IPS-20b (cell line): ENCODE measurements at regions not wholly inside any gene's neighbourhood (a gene's known extent, or its start where the extent isn't known, plus 50 kb on each side); places are given as distances from the start of the nearest gene placed in this dataset.

Source experiments
- H3K27ac ChIP-seq: one replicate; pipeline ENCODE4 v1.5.1; 2013; ENCODE audit warnings: low read length
- H3K27me3 ChIP-seq: 2 replicates; pipeline ENCODE4 v1.6.1; 2013; ENCODE audit warnings: mild to moderate bottlenecking, low read length, inconsistent platforms; ENCODE audit not compliant: insufficient read depth
- H3K36me3 ChIP-seq: 2 replicates; pipeline ENCODE4 v1.6.1; 2013; ENCODE audit warnings: low read depth, mild to moderate bottlenecking, inconsistent platforms, low read length, moderate library complexity; ENCODE audit not compliant: insufficient read depth
- H3K4me1 ChIP-seq: 2 replicates; pipeline ENCODE4 v1.6.1; 2013; ENCODE audit warnings: mild to moderate bottlenecking, control low read depth, inconsistent platforms, low read length, moderate library complexity; ENCODE audit not compliant: insufficient read depth
- H3K4me3 ChIP-seq: 2 replicates; pipeline ENCODE4 v1.5.1; 2013; ENCODE audit warnings: mild to moderate bottlenecking, low read length, inconsistent platforms
- H3K9ac ChIP-seq: 2 replicates; pipeline ENCODE4 v1.6.1; 2013; ENCODE audit warnings: low read depth, mild to moderate bottlenecking, inconsistent platforms, low read length, moderate library complexity
- H3K9me3 ChIP-seq: 2 replicates; pipeline ENCODE4 v1.6.1; 2013; ENCODE audit warnings: mild to moderate bottlenecking, low read depth, low read length, inconsistent platforms; ENCODE audit not compliant: insufficient read depth

DNA sequence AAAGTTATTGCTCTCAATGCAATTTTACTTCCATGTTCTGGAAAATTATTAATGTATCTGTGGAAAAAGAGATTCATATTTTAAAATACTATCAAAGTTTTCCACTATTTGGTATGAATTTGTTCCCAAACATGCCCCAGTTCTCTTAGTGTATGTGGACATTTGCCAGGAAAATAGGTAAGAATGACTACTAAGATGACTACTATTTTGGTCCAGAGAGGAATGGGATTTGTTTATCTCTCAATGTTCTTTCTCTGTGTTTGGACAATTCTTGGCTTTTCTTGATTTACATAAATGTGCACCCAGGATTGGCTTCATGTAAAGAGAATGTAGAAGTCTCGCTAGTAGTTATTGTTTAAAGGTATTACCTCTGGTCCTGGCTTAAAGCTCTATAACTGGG lies 60.3 kb upstream of the POT1 start:
- Histone ChIP-seq H3K4me1 (no peaks in the 10 kb centered on the region), H3K9ac (no peak overlapping the region), H3K27ac (no peak overlapping the region), H3K9me3 (no peaks in the 10 kb centered on the region), H3K27me3 (no peaks in the 10 kb centered on the region), H3K36me3 (no peaks in the 10 kb centered on the region), H3K4me3 (no peak overlapping the region)
